GM18858 (cell line): ENCODE measurements at regions not wholly inside any gene's neighbourhood (a gene's known extent, or its start where the extent isn't known, plus 50 kb on each side); places are given as distances from the start of the nearest gene placed in this dataset.
A peak's percentile ranks its signal among the peaks of the same experiment; 100 is the strongest.
"Not testable (repeated sequence)": the region's sequence is repeated elsewhere in the genome, so short reads cannot be mapped to it uniquely, and the experiment has no call there.

ENCODE experiments used
- ATAC-seq: cut with Tn5 transposase; IDR thresholded peaks from one replicate; pipeline ENCODE4 v1.9.1; 2021; ENCODE audit not compliant: unreplicated experiment

GRCh38 chr17:77834170-77835115, 124.1 kb upstream of the TNRC6C start:
- ATAC-seq = no peak

GRCh38 chr17:77836557-77837041, 121.9 kb upstream of the TNRC6C start:
- ATAC-seq = no peak

DNA sequence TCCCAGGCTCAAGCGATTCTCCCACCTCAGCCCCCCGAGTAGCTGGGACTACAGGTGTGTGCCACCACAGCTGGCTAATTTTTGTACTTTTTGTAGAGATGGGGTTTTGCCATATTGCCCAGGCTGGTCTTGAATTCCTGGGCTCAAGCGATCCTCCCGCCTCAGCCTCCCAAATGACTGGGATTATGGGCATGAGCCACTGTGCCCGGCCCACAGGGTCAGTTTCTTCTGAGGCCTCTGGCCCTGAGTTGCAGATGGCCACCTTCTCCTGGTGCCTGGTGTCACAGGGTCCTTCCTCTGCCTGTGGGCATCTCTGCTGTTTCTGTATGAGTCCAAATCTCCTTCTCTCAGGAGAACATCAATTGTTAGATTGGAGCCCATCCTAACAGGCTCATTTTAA, 121.4 kb upstream of the TNRC6C start:
- not testable (repeated sequence) for ATAC-seq

DNA sequence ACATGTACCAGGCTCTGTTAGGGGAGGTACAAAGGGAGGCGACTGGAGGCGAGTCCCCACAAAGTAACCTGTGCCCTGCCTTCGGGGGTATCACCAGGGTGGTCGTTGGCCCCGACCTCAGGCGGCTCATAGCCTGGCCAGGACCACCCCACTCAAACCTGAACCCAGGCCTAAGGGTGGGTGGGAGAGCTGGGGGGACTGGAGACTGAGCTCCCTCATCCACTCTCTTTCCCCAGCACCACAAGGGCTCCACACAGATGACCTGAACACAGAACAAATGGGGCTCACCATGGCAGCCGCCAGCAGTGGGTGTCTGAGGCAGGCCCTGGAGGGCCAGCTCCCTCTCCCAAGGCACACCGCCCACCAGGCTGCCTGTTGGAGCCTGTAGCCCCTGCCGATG, 120.6 kb upstream of the TNRC6C start:
- ATAC-seq = no peak

- ATAC-seq = no peak
Measured at GRCh38 chr17:77838748-77839697, 119.5 kb upstream of the TNRC6C start.

DNA sequence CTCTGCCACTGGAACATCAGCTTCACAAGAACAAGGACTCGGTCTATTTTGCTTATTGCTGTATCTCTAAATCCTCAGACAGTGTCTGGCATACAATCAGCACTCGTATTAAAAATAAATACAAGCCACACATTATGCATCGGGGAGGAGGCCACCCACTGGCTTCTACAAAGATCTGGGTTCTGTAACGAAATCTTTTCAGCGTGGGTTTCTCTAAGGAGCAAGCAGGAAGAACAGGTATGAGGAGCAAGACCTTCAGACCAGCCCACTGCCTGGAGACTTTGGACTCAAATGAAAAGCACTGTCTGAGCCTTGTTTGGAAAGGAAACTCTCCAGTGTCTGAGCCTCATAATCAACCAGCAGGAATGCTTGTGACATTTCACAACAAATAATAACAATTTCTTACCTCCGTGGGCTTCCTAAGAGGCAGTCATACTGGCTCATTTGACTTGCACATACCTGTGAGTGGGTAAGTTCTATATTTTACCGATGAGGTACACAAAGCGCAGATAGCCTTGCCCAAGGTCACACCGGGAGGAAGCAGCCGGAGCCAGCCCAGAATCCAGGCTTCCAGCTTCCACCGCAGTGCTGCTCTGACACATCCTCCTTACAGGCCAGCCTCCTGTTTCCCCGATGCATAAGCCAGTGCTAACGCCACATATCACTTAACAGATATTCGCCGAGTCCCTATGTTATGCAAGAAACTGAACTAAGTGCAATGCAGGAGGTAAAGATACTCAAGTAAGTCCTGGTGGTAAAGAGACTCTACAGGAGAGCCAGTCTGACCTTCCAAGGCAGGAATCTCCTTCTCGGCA, 118.6 kb upstream of the TNRC6C start:
- ATAC-seq = no peak

- ATAC-seq = no peak
Measured at GRCh38 chr17:77840513-77841165, 117.9 kb upstream of the TNRC6C start.

DNA sequence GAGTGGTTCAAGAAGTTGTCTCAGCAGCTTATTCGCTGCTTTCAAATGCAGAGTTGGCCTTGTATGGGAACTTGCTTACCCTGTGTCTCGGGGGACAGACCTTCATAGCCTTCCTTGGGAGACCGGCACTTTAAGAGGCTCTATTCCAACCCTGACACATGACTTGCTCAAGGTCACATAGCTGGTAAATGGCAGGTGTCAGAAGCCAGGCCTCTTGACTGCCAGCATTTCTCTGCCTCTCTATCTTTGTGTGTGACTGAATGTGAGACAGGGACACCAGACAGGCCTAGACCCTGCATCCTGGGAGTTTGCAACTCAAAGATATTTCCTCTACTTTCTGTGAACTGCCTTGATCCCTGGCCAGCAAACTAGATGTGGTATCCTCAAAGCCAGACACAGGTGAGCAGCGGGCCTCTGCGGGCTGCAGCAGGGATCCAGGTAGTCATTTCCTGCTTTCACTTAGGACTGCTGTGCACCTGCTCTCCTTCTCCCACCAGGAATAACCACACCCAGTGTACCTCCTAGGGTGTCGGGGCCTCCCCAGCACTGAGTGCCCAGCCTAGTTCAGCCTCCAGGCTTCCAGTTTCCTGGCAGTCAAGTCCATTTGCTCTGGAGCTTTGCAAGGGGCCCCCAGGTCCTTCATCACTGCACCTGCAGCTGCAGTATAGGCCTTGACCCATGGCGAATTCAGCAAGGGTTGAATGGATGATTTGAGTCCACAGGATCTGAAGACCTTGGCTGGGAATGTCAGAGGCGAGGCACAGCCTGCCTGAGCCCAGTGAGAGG, 116.6 kb upstream of the TNRC6C start:
- no peak for ATAC-seq

- no peak for ATAC-seq
Measured at GRCh38 chr17:77842528-77843147, 115.9 kb upstream of the TNRC6C start.

DNA sequence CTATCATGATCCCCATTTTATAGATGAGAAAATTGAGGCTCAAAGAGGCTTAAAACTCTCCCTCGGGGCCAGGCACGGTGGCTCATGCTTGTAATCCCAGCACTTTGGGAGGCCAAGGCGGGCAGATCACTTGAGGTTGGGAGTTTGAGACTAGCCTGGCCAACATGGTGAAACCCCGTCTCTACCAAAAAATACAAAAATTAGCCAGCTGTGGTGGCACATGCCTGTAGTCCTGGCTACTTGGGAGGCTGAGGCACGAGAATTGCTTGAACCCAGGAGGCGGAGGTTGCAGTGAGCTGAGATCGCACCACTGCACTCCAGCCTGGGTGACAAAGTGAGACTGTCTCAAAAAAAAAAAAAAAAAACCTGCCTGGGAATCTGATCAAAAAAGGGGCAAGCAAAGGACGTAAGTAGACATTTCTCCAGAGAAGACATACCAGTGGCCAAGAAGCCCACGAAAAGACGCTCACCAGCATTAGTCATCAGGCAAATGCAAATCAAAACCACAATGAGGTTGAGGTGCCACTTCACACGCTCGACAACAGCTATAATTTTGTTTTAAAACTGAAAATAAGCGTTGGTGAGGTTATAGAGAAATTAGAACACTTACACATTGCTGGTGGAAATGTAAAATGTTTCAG, 115.1 kb upstream of the TNRC6C start:
- peak; percentile 58 for ATAC-seq

DNA sequence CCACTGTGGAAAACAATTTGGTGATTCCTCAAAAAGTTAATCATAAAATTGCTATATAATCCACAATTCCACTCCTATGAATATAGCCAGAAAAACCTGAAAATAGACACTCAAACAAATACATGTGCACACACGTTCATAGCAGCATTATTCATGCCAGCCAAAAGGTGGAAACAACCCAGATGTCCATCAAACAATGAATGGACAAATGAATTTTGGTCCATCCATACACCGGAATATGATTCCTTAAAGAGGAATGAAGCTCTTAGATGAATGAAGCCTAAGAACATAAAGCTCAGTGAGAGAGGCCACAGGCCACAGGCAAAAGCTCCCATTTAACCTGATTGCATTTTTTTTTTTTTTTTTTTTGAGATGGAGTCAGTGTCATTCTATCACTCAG, 114.6 kb upstream of the TNRC6C start:
- ATAC-seq = no peak

DNA sequence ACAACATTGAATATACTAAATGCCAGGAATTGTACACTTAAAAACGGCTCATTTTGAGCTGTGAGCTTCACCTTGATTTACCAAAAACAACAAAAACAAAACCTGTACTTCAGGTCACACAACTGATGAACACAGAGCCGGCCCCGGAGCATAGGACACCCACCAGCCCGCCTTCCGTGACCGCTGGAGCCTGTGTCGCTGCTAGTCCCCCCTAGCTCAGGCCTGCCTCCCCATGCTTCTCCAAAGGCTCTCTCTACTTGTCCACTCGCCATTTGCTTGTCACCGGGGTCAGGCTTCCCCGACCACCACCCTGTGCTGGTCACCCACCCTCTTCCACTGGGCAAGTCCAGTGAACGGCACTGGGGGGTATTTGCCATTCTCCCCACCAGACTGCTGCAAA, 113.8 kb upstream of the TNRC6C start:
- no peak for ATAC-seq

DNA sequence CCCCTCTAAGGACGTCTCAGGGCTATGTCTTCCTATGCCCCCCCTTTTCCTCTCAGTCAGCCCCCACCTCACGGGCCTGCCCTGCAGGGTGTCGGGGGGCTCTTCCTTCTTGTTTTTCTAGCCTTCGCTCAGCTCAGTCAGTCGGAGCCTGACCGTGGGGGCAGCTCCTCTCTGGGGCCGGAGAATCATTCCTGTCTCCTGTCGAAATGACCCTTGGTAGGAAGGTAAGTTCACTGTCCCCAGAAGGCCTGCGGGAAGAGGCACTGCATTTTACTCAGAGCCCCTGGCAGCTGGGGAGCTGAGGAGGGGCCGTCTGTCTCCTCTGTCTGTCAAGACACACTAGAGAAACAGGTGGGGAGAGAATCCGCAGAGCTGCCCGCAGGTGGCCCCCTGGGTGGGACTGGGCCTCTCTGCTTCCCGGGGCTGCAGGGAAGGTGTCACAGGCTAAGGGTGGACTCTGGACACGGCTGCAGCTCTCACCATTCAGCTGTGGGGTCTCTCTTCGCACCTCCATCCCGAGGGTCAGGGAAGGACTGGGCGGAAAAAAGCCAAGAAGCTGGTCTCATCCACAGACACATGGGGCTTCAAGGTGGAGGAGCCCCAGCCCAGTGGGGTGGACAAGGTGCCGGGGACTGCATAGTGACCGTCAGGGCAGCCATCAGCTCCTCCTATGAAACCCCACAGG, 112.8 kb upstream of the TNRC6C start:
- ATAC-seq = no peak

DNA sequence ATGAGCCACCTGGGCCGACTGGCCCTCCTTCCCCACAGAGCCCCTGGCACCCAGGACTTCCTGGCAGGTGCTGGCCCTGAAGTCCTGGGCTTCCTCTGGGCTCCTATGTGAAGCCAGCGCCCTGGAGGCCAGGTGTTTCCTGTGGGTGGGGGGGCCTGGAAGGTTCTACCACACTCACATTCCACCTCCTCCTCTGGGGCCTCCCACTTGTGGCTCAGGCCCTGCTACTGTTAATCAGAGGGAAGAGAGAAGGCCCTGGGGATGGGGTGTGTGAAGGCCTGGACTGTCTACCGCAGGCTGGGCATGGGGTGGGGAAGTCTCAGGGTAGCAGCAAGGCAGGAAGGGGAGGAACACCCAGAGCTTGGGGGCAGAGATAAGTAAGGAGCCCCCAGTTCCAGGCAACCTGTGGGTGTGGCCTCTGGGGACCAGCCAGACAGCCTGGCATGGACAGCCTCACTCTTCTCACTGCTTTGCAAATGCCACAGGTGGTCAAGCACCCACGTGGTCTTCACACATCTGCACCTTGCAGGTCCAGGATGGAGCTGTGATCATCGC, 111.9 kb upstream of the TNRC6C start:
- ATAC-seq = no peak

DNA sequence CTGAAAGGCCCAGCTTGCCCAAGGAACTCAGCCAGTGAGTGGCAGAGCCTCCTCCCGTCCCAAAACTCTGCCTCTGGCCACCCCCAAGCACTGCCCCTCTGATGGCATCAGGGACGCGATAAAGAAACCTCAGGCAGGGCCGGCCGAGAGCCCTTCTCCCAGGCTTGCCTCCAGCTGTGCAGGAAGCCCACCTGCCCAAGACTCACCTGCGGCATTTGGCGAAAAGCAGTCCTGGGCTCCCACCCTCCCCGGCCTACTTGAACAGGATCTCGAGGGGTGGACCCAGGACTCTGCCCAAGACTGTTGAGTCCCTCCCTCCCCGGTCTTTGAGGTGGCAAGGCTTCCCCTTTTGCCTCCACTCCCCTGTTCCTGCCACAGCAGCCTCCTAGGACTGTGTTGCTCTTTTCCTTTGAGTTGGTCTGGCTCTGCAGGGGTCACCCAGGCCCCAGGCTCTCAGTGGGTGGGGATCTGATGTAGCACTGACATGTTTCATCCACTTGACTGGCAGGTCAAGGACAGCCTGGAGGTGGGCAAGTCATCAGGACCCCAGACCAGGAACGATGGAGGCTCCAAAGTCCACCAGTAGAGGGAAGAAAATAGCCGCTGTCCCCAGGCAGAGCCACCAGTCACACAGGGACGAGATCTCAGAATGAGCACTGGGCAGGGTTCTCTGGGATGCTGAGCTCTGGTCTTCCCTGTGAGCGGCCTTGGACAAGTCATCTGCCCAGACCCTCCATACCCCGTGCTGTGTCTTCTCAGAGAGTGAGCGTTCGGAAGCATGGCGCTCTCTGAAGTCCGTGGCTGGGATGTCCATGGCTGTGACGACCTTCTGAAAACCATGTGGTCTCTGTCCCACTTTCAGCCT, 111.0 kb upstream of the TNRC6C start:
- ATAC-seq = no peak

- no peak for ATAC-seq
Measured at GRCh38 chr17:77848257-77848656, 110.2 kb upstream of the TNRC6C start.

- no peak for ATAC-seq
Measured at GRCh38 chr17:77849239-77849638, 109.3 kb upstream of the TNRC6C start.
